Heart right ventricle (tissue), 16 donors: ENCODE measurements at regions not wholly inside any gene's neighbourhood (a gene's known extent, or its start where the extent isn't known, plus 50 kb on each side); places are given as distances from the start of the nearest gene placed in this dataset.

Experiments
- ATAC-seq, 8 donors: fragments of 200-7000 bp; cut with Tn5 transposase; one replicate each; pipeline ENCODE4 v1.9.1; 2020; ENCODE audit warnings: mild to moderate bottlenecking in 8 of 8, moderate library complexity in 8 of 8, moderate number of reproducible peaks in 1 of 8
- DNase-seq, 2 donors: peaks; one replicate each; pipeline ENCODE4 v3.0.0-alpha.2; 2020
- H3K27ac ChIP-seq, 10 donors: fragments of 200-600 bp; sonication (generic) in 2 of 10; one replicate each; pipeline versions ENCODE4 v1.5.0 to v1.8.0; 2020 to 2022; ENCODE audit warnings: mild to moderate bottlenecking in 3 of 10
- H3K27me3 ChIP-seq, 7 donors: fragments of 200-600 bp; one replicate each; pipeline ENCODE4 v1.8.0; 2021 to 2022; ENCODE audit warnings: mild to moderate bottlenecking in 2 of 7
- H3K36me3 ChIP-seq, 9 donors: fragments of 200-600 bp; sonication (generic) in 1 of 9; one replicate each; pipeline versions ENCODE4 v1.5.0 to v1.8.0; 2020 to 2022; ENCODE audit warnings: mild to moderate bottlenecking in 2 of 9
- H3K4me1 ChIP-seq, 9 donors: fragments of 200-600 bp; sonication (generic) in 1 of 9; one replicate each; pipeline versions ENCODE4 v1.5.0 to v1.8.0; 2020 to 2022; ENCODE audit warnings: mild to moderate bottlenecking in 4 of 9
- H3K4me3 ChIP-seq, 10 donors: fragments of 200-600 bp; sonication (generic) in 2 of 10; one replicate each; pipeline versions ENCODE4 v1.5.0 to v1.8.0; 2020 to 2022; ENCODE audit warnings: mild to moderate bottlenecking in 7 of 10, moderate library complexity in 2 of 10
- H3K9me3 ChIP-seq, 11 donors: fragments of 200-600 bp in 10 of 11; sonication (generic) in 2 of 11; one replicate each; pipeline versions ENCODE4 v1.5.0 to v1.8.0; 2013 to 2022; ENCODE audit warnings: mild to moderate bottlenecking in 2 of 11, control low read depth in 1 of 11, moderate library complexity in 1 of 11
- WGBS, 2 donors: extraction: QIAGEN DNeasy Blood & Tissue Kit; methylation state at CpG; one replicate each; pipeline ENCODE4 v1.1.7; 2013; ENCODE audit warnings: inconsistent platforms in 1 of 2; 5-methylcytosine and 5-hydroxymethylcytosine counted together
- intact Hi-C, 10 donors: fragments of 100-400 bp; cut with DNase I; formaldehyde crosslinking; loops; one replicate each; pipeline versions ENCODE4 v1.11.1 to v1.14.2; 2022
- TF ChIP-seq, protein P1 (sequence below), 9 donors: fragments of 200-600 bp; sonication (generic) in 2 of 9; IDR thresholded peaks; one replicate each; pipeline versions ENCODE4 v1.5.0 to v1.8.0; 2021 to 2022; ENCODE audit warnings: antibody characterized with exemption in 9 of 9, mild to moderate bottlenecking in 5 of 9, moderate library complexity in 1 of 9
- donor health status: Arrhythmogenic right ventricular cardiomyopathy.
- donor health status: ischemic (EF 13 %, LVEDD 7.1; RV severe dilation, severe dysfunction).
- donor health status: healthy with polysubstance abuse.
- donor health status: DM: no; HTN: yes; CAD: no.
- donor health status: DM: no; HTN: no; CAD: no.
- donor health status: ischemic (EF 25% LVEDD 6.9; RV normal size, moderate dysfunction).
- donor health status: ischemic (EF 25% LVEDD 5.7; RV mildly dilated, moderate dysfunction).
- donor health status: healthy.
- donor health status: DM: yes; HTN: yes; CAD: no.
- donor health status: Ischemic cardiomyopathy.
- donor health status: ischemic (EF 35%, LVEDD 5.7; RV mildly dilated, moderate dysfunction).
- donor health status: nonischemic (EF 11% LVEDD 7.7; RV severe dilation, severe dysfunction).
- donor health status: DM: yes; HTN: yes; CAD: no.
- donor health status: PGD.
- donor health status: ischemic (EF 29% LVEDD 5.4; RV normal size, mild dysfunction).
- donor health status: nonischemic (EF 23%, LVEDD 6.1; RV moderate dilation, normal function).

DNA sequence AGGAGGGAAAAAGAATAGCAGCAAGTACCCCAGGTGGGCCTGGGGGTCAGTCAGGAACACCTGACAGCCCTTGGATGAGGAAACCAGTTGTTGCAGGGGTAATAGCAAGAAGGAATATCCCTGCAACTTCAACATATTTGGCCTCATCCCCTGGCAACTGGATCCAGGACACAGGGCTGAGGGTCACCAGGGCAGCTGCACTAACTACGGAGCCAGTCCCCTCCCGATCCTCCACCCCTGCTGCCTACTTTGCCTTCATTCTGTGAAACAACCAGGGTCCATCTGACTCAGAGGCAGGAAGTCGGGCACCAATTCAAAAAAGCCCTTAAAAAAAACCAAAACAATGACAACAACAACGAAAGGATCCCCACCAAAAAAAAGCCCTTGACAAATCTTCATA lies 52.9 kb downstream of the FRMPD3 start:
- 62 to 68% methylated on average over 4 of the region's 4 CpGs for whole genome bisulfite sequencing, 2 donors
- Histone ChIP-seq H3K4me1 (no peaks in the 10 kb centered on the region), H3K27me3 (peaks cover 0 to 73% (median 13%) of the 10 kb centered on the region in 7 donors), H3K27ac (no peak overlapping the region), H3K4me3 (no peak overlapping the region), H3K36me3 (no peaks in the 10 kb centered on the region), H3K9me3 (no peaks in the 10 kb centered on the region)
- ATAC-seq (no peak), DNase-seq (no peak)
- intact Hi-C loops: no loop called here
- TF ChIP-seq, protein P1, sequence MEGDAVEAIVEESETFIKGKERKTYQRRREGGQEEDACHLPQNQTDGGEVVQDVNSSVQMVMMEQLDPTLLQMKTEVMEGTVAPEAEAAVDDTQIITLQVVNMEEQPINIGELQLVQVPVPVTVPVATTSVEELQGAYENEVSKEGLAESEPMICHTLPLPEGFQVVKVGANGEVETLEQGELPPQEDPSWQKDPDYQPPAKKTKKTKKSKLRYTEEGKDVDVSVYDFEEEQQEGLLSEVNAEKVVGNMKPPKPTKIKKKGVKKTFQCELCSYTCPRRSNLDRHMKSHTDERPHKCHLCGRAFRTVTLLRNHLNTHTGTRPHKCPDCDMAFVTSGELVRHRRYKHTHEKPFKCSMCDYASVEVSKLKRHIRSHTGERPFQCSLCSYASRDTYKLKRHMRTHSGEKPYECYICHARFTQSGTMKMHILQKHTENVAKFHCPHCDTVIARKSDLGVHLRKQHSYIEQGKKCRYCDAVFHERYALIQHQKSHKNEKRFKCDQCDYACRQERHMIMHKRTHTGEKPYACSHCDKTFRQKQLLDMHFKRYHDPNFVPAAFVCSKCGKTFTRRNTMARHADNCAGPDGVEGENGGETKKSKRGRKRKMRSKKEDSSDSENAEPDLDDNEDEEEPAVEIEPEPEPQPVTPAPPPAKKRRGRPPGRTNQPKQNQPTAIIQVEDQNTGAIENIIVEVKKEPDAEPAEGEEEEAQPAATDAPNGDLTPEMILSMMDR (IDR thresholded peaks at IDR 0.05): no peak

DNA sequence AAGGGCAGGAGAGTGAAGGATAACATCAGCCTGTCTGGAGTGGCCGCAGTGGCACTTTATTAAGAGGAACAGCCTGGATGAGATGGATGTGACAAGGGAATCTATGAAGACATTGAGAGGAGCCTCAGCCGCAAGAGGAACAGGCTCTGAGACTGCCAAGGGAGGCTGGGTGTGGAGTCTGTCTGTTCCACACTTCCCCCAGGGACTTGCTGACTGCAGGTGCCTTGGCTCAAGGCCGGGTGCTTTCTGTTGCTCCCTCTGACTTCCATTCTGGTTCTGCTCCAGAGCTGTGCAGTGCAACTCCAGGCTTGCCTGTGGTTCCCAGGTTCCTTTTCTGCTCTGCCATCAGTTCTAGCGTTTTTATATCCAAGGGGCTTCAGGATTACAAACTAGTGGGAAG lies 54.6 kb downstream of the FRMPD3 start:
- 60 to 74% methylated on average over 4 of the region's 4 CpGs for WGBS, 2 donors
- no peak for ATAC-seq

DNA sequence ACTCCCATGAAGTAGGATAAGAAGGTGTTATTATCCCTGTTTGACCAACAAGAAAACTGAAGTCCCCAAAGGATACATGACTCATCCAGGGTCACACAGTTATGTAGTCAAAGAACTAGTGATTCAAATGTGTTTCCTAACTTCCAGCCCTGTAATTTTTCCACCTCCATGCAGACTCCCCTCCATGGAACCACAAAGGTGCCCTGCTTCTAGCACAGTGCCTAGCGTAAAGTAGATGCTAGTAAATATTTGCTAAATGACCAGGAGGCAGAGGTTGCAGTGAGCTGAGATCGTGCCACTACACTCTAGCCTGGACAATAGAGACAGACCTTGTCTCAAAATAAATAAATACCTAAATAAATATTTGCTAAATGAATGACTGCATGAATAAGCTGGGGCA lies 55.8 kb downstream of the FRMPD3 start:
- peaks cover 0 to 84% (median 25%) of the 10 kb centered on the region in 7 donors for H3K27me3 ChIP-seq
- H3K4me1 ChIP-seq: no peaks in the 10 kb centered on the region
- no peaks in the 10 kb centered on the region for H3K36me3 ChIP-seq
- H3K4me3 ChIP-seq: no peak overlapping the region
- TF ChIP-seq, protein P1 (IDR thresholded peaks at IDR 0.05): no peak
- intact Hi-C loops: no loop called here
- WGBS, 2 donors: 90 to 93% methylated on average over 2 of the region's 2 CpGs
- no peak overlapping the region for H3K27ac ChIP-seq
- H3K9me3 ChIP-seq: peaks cover 0 to 6% (median 0%) of the 10 kb centered on the region in 11 donors
- DNase-seq: no peak
- ATAC-seq: no peak

More for the DNA sequence above, 54.6 kb downstream of the FRMPD3 start:
- H3K27me3 ChIP-seq: peaks cover 0 to 76% (median 25%) of the 10 kb centered on the region in 7 donors
- H3K4me3 ChIP-seq: no peak overlapping the region
- H3K4me1 ChIP-seq: no peaks in the 10 kb centered on the region
- peak in 1 of 2 donors; percentile 6 for DNase-seq
- intact Hi-C loops: no loop called here
- H3K27ac ChIP-seq: no peak overlapping the region
- TF ChIP-seq, protein P1 (IDR thresholded peaks at IDR 0.05): no peak
- no peaks in the 10 kb centered on the region for H3K36me3 ChIP-seq
- H3K9me3 ChIP-seq: peaks cover 0 to 5% (median 0%) of the 10 kb centered on the region in 11 donors

DNA sequence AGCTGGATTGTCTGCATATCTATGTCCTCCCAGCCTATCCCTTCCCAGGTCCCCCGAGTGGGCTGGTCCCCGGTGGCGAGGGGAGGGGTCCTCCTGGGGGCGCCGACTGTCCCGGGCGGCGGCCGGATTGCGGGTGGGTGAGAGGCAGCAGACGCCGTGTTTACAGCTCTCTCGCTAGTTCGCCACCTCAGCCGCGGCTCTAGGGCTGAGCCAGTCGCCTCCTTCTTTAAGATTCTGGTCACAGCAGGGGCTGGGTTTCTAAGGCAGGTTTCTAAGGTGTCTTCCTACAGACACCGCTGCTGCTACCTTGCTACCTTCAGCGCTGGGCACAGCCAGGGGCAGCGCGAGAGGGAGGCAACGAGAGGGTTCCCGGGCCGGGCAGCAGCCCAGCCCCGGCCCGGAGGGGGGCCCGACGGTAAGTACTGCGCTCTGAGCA lies 57.2 kb downstream of the FRMPD3 start:
- intact Hi-C loops: no loop called here
- DNase-seq (no peak), ATAC-seq (no peak)
- Histone ChIP-seq H3K9me3 (peaks cover 0 to 6% (median 0%) of the 10 kb centered on the region in 11 donors), H3K27ac (no peak overlapping the region), H3K4me1 (no peaks in the 10 kb centered on the region), H3K27me3 (peaks cover 0 to 81% (median 25%) of the 10 kb centered on the region in 7 donors), H3K4me3 (no peak overlapping the region), H3K36me3 (no peaks in the 10 kb centered on the region)
- TF ChIP-seq, protein P1 (IDR thresholded peaks at IDR 0.05): no peak
- 2 to 3% methylated on average over 22 to 29 of the region's 29 CpGs for WGBS, 2 donors
